ENCODE measurements at regions not wholly inside any gene's neighbourhood (a gene's known extent, or its start where the extent isn't known, plus 50 kb on each side); places are given as distances from the start of the nearest gene placed in this dataset.

GRCh38 chr12:107221913-107222312 lies 128.6 kb upstream of the CRY1 start:
- no peaks in the 10 kb centered on the region for H3K27me3 ChIP-seq
- no peaks in the 10 kb centered on the region for H3K9me3 ChIP-seq
- H3K4me3 ChIP-seq = no peak overlapping the region
- intact Hi-C loops (cut with DNase I; ENCODE audit: low total_unique reads) = no loop called here
- H3K36me3 ChIP-seq (ENCODE audit: low read depth, missing control alignments) = no peaks in the 10 kb centered on the region
- H3K4me1 ChIP-seq = no peaks in the 10 kb centered on the region
- DNase-seq = no peak
- TF ChIP-seq, protein P1, sequence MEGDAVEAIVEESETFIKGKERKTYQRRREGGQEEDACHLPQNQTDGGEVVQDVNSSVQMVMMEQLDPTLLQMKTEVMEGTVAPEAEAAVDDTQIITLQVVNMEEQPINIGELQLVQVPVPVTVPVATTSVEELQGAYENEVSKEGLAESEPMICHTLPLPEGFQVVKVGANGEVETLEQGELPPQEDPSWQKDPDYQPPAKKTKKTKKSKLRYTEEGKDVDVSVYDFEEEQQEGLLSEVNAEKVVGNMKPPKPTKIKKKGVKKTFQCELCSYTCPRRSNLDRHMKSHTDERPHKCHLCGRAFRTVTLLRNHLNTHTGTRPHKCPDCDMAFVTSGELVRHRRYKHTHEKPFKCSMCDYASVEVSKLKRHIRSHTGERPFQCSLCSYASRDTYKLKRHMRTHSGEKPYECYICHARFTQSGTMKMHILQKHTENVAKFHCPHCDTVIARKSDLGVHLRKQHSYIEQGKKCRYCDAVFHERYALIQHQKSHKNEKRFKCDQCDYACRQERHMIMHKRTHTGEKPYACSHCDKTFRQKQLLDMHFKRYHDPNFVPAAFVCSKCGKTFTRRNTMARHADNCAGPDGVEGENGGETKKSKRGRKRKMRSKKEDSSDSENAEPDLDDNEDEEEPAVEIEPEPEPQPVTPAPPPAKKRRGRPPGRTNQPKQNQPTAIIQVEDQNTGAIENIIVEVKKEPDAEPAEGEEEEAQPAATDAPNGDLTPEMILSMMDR (IDR thresholded peaks at IDR 0.05) = no peak
- TF ChIP-seq POLR2A (IDR thresholded peaks at IDR 0.05) = no peak
- no peak overlapping the region for H3K27ac ChIP-seq

DNA sequence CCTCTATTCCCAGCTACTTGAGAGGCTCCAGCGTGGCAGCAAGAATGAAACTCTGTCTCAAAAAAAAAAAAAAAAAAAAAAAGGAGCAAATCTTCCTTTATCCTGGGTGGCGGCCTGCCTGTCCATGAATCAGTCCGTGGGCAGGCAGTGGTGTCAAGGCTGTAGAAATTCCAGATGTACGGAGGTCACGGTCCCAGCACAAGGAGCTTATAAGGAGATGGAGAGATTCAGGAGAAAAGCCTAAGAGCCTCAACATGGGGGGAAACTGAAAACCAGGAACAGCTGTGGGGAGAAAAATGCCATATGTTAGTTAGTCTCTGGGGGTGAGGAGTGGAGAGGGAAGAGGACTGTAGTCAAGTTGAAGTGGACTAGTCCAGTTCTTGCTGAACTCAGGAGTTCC lies 130.5 kb upstream of the CRY1 start:
- TF ChIP-seq POLR2A (IDR thresholded peaks at IDR 0.05) = no peak
- TF ChIP-seq, protein P1 (IDR thresholded peaks at IDR 0.05) = no peak
- Histone ChIP-seq H3K27ac (no peak overlapping the region), H3K4me3 (no peak overlapping the region), H3K4me1 (no peaks in the 10 kb centered on the region), H3K27me3 (no peaks in the 10 kb centered on the region), H3K36me3 (ENCODE audit: low read depth, missing control alignments) (no peaks in the 10 kb centered on the region), H3K9me3 (no peaks in the 10 kb centered on the region)
- intact Hi-C loops (cut with DNase I; ENCODE audit: low total_unique reads) = no loop called here
- WGBS, 2 donors = 61 to 73% methylated on average over 5 of the region's 5 CpGs
- DNase-seq = no peak

DNA sequence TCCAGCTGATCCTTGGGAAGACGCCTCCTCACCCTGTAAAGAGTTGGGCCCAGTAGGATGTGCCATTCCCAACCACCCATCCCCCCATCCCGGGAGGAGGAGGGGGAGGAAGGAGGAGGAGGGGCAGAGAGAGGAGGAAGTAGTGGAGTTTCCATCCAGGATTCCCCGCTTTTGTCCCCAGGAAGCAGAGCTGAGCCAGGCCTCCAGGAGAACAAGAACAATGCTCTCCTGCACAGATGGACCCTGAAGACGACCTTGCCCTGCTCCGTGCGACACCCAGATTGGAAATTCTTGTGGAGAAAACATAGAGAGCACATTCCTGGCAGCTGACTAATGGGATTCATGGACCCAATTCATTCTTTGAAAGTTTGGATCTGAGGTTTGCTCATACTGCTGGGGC lies 132.3 kb upstream of the CRY1 start:
- H3K27ac ChIP-seq = no peak overlapping the region
- whole genome bisulfite sequencing, 2 donors = 55 to 68% methylated on average over 6 of the region's 6 CpGs
- H3K36me3 ChIP-seq (ENCODE audit: low read depth, missing control alignments) = no peaks in the 10 kb centered on the region
- intact Hi-C loops (cut with DNase I; ENCODE audit: low total_unique reads) = no loop called here
- TF ChIP-seq, protein P1 (IDR thresholded peaks at IDR 0.05) = no peak
- TF ChIP-seq POLR2A (IDR thresholded peaks at IDR 0.05) = no peak
- H3K9me3 ChIP-seq = no peaks in the 10 kb centered on the region
- no peaks in the 10 kb centered on the region for H3K4me1 ChIP-seq
- H3K27me3 ChIP-seq = no peaks in the 10 kb centered on the region
- DNase-seq = no peak
- no peak overlapping the region for H3K4me3 ChIP-seq

DNA sequence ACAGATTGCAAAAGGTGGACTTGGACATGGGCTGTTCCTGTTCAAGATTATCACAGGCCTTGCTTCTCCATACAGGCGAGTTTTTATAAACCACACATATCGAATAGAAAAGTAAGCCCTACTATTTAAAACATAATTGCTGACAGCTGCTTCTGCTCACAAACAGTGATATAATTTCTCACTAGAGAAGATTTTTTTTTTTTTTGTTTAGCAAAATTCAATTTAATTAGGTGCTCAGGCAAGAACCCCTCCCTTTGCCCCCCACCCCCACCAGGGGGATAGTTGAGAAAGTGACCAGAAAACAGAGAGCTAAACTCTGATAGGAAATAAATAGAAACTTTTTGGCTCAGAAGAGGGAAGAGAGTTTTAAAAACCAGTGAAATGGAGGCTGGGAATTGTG lies 132.8 kb upstream of the CRY1 start:
- TF ChIP-seq, protein P1 (IDR thresholded peaks at IDR 0.05) = no peak
- no peak for TF ChIP-seq POLR2A (IDR thresholded peaks at IDR 0.05)
- Histone ChIP-seq H3K36me3 (ENCODE audit: low read depth, missing control alignments) (no peaks in the 10 kb centered on the region), H3K4me1 (no peaks in the 10 kb centered on the region), H3K9me3 (no peaks in the 10 kb centered on the region), H3K27me3 (no peaks in the 10 kb centered on the region), H3K27ac (no peak overlapping the region), H3K4me3 (no peak overlapping the region)
- intact Hi-C loops (cut with DNase I; ENCODE audit: low total_unique reads) = no loop called here
- WGBS, 2 donors = 66 to 72% methylated on average over 2 of the region's 2 CpGs
- DNase-seq = no peak

DNA sequence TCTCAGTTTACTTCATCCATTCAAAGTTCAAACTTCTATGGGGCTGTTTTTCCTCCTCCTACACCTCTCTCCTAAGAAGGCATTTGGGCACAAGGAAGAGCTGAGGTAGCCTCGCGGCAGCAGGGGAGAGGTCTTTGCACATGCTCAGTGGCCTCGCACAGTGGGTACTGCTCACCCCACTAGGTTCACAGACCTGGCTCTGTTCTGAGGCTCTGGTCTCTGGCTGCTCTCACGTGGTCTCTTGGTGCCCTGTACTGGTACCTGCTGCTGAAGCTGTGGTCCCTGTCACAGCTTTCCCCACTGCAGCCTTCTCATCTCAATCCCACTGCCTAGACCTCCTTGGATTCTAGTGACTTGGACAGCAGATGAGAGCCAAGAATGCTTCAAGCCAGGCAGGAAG lies 134.7 kb upstream of the CRY1 start:
- no peaks in the 10 kb centered on the region for H3K27me3 ChIP-seq
- no peaks in the 10 kb centered on the region for H3K4me1 ChIP-seq
- no peak overlapping the region for H3K27ac ChIP-seq
- intact Hi-C loops (cut with DNase I; ENCODE audit: low total_unique reads) = no loop called here
- TF ChIP-seq, protein P1 (IDR thresholded peaks at IDR 0.05) = no peak
- TF ChIP-seq POLR2A (IDR thresholded peaks at IDR 0.05) = no peak
- WGBS, 2 donors = 69 to 79% methylated on average over 4 of the region's 4 CpGs
- H3K9me3 ChIP-seq = no peaks in the 10 kb centered on the region
- no peak overlapping the region for H3K4me3 ChIP-seq
- DNase-seq = no peak
- no peaks in the 10 kb centered on the region for H3K36me3 ChIP-seq (ENCODE audit: low read depth, missing control alignments)

Measured in testis (tissue), 2 donors.